ENCODE measurements at regions not wholly inside any gene's neighbourhood (a gene's known extent, or its start where the extent isn't known, plus 50 kb on each side); places are given as distances from the start of the nearest gene placed in this dataset.

GRCh38 chr11:122509091-122509490, 146.4 kb upstream of the UBASH3B start:
- intact Hi-C loops (cut with micrococcal nuclease): loop anchor here (5.0 kb wide), 1 partner anchor 1997 kb away; the partner anchor contains the start of gene GRIK4
- 3% methylated on average over 4 of the region's 4 CpGs for WGBS (ENCODE audit: insufficient coverage, low coverage, missing lambda C conversion rate)
- ATAC-seq: no peak
- H3K27me3 ChIP-seq (ENCODE audit: control insufficient read depth in 2 of 2, insufficient read depth in 2 of 2, low read length in 2 of 2): no peaks in the 10 kb centered on the region
- no peak overlapping the region for H3K27ac ChIP-seq (ENCODE audit: extremely low read depth, low read depth, low read length)
- H4K20me1 ChIP-seq (replicated peaks; ENCODE audit: control insufficient read depth, insufficient read depth, low read length): no peaks in the 10 kb centered on the region
- no peaks in the 10 kb centered on the region for H3K9me1 ChIP-seq (ENCODE audit: control insufficient read depth, insufficient read depth, low read length)
- ChIA-PET POLR2A (no interaction called here), CTCF (ENCODE audit: low intra/inter-chr PET ratio) (no interaction called here)
- H3K79me2 ChIP-seq (ENCODE audit: control insufficient read depth, insufficient read depth, low read length): no peaks in the 10 kb centered on the region
- no peak for FAIRE-seq
- H3K4me2 ChIP-seq (ENCODE audit: insufficient read depth, low read length): no peak overlapping the region
- in situ Hi-C loops (cut with MboI): loop anchor here (10.0 kb wide), 1 partner anchor 854 kb away; no protein-coding TSS in a partner anchor
- TF ChIP-seq ZNF589 (CRISPR knock-in tag; IDR thresholded peaks at IDR 0.05; ENCODE audit: low read depth): no peak
- TF ChIP-seq PHB (CRISPR knock-in tag; IDR thresholded peaks at IDR 0.05): no peak
- TF ChIP-seq SETDB1 (IDR thresholded peaks at IDR 0.05; ENCODE audit: low read length): no peak
- TF ChIP-seq ATF2 (CRISPR knock-in tag; IDR thresholded peaks at IDR 0.05): no peak
- no peak for TF ChIP-seq KDM4B (IDR thresholded peaks at IDR 0.05; ENCODE audit: borderline replicate concordance in 2 of 2, low read depth in 1 of 2)
- TF ChIP-seq CBFB (CRISPR knock-in tag; IDR thresholded peaks at IDR 0.05): no peak
- no peak for TF ChIP-seq PTTG1 (tag; IDR thresholded peaks at IDR 0.05; ENCODE audit: low read depth)
- TF ChIP-seq HDGF (IDR thresholded peaks at IDR 0.05): no peak
- TF ChIP-seq OTX1 (CRISPR knock-in tag; IDR thresholded peaks at IDR 0.05): no peak
- no peak for TF ChIP-seq AFF4 (CRISPR knock-in tag; IDR thresholded peaks at IDR 0.05)
- no peak for DNase-seq (ENCODE audit: extremely low read depth in 1 of 4, low spot score in 3 of 4)
- H3K9me3 ChIP-seq (replicated peaks; ENCODE audit: control insufficient read depth, insufficient read depth, low read depth, low read length): no peaks in the 10 kb centered on the region
- H3K4me3 ChIP-seq: no peak overlapping the region
- BruUV-seq (replicated peaks): no TSS peak
- H2AFZ ChIP-seq (ENCODE audit: low read depth, low read length): no peak overlapping the region
- H3K36me3 ChIP-seq (ENCODE audit: control insufficient read depth, insufficient read depth, low read length): no peaks in the 10 kb centered on the region
- H3K9ac ChIP-seq (ENCODE audit: insufficient read depth in 1 of 2, low read depth in 2 of 2, low read length in 2 of 2): no peak overlapping the region
- H3K4me1 ChIP-seq (replicated peaks in 1 of 2; ENCODE audit: control insufficient read depth in 2 of 2, insufficient read depth in 2 of 2, low read length in 2 of 2): no peaks in the 10 kb centered on the region

All from K562 (cell line).